OCI-LY3 (cell line): ENCODE measurements at regions not wholly inside any gene's neighbourhood (a gene's known extent, or its start where the extent isn't known, plus 50 kb on each side); places are given as distances from the start of the nearest gene placed in this dataset.

Source experiments
- EZH2phosphoT487 ChIP-seq: fragments of 200-600 bp; shearing (Covaris generic); IDR thresholded peaks from 2 replicates; pipeline ENCODE4 v1.6.1; 2018; ENCODE audit warnings: antibody characterized with exemption, mixed run types, low read depth
- TF ChIP-seq, protein P1 (sequence below): fragments of 200-600, 300-600 bp; sonication (generic); IDR thresholded peaks from 2 replicates; pipeline ENCODE4 v1.5.1; 2014; ENCODE audit warnings: antibody characterized with exemption, low read length, low read depth

DNA sequence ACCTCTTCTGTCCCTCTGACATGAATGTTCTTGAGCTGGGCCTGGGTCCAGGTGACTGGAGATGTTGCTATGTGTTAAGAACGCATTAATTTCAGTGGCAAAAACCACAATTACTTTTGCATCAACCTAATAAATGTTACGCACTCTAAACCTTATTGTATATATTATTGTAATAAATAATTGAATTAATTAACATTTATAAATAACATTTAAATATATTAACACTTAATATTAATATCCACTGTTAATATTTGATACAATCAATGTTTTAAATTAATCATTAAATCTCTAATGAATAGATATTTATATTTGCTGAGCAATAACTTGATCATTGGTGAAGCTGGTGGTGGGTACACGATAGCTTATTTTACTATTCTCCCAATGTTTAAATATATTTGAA, 97.4 kb downstream of the KCNF1 start:
- TF ChIP-seq, protein P1, sequence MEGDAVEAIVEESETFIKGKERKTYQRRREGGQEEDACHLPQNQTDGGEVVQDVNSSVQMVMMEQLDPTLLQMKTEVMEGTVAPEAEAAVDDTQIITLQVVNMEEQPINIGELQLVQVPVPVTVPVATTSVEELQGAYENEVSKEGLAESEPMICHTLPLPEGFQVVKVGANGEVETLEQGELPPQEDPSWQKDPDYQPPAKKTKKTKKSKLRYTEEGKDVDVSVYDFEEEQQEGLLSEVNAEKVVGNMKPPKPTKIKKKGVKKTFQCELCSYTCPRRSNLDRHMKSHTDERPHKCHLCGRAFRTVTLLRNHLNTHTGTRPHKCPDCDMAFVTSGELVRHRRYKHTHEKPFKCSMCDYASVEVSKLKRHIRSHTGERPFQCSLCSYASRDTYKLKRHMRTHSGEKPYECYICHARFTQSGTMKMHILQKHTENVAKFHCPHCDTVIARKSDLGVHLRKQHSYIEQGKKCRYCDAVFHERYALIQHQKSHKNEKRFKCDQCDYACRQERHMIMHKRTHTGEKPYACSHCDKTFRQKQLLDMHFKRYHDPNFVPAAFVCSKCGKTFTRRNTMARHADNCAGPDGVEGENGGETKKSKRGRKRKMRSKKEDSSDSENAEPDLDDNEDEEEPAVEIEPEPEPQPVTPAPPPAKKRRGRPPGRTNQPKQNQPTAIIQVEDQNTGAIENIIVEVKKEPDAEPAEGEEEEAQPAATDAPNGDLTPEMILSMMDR = no peak
- TF ChIP-seq EZH2phosphoT487 = no peak
